H1 (cell line): ENCODE measurements at regions not wholly inside any gene's neighbourhood (a gene's known extent, or its start where the extent isn't known, plus 50 kb on each side); places are given as distances from the start of the nearest gene placed in this dataset.

ENCODE experiments used
- CTCF ChIA-PET: fragments of 300-600 bp; sonication (Branson Sonifier 250); formaldehyde crosslinking; loops from one replicate; lab custom pipeline; 2021; ENCODE audit not compliant: partially characterized antibody; lab: Charles Lee
- POLR2A ChIA-PET: fragments of 300-600 bp; sonication (Branson Sonifier 250); formaldehyde crosslinking; loops from one replicate; lab custom pipeline; 2021; ENCODE audit warnings: inconsistent platforms; ENCODE audit not compliant: partially characterized antibody; lab: Charles Lee
- DNase-seq, 2 experiments: peaks; one replicate each; pipeline versions ENCODE4 v3.0.0 to v3.0.0-alpha.2; 2010 to 2022; ENCODE audit warnings: low spot score in 2 of 2, low read depth in 1 of 2, mixed read lengths in 1 of 2
- FAIRE-seq: peaks from 2 replicates; lab custom pipeline; 2011; peaks lifted over from hg19 to GRCh38; lab: Jason Lieb, UNC
- H2AFZ ChIP-seq: 2 replicates; pipeline ENCODE4 v1.8.1; 2012; ENCODE audit warnings: low read length, inconsistent platforms
- H2AK5ac ChIP-seq: 2 replicates; pipeline ENCODE4 v1.6.1; 2013; ENCODE audit warnings: low read depth, low read length
- H2BK120ac ChIP-seq: replicated peaks from 2 replicates; pipeline ENCODE3; 2013; ENCODE audit warnings: low read depth, low read length, inconsistent platforms
- H2BK12ac ChIP-seq: 2 replicates; pipeline ENCODE4 v1.6.1; 2013; ENCODE audit warnings: low read depth, low read length
- H2BK15ac ChIP-seq: 2 replicates; pipeline ENCODE4 v1.6.1; 2013; ENCODE audit warnings: low read length
- H2BK20ac ChIP-seq: 2 replicates; pipeline ENCODE4 v1.6.1; 2013; ENCODE audit warnings: low read length
- H2BK5ac ChIP-seq: 2 replicates; pipeline ENCODE4 v1.6.1; 2013; ENCODE audit warnings: low read depth, low read length
- H3K14ac ChIP-seq: 2 replicates; pipeline ENCODE4 v1.6.1; 2013; ENCODE audit warnings: inconsistent platforms; ENCODE audit not compliant: insufficient read length
- H3K18ac ChIP-seq: 2 replicates; pipeline ENCODE4 v1.6.1; 2013; ENCODE audit warnings: low read length; ENCODE audit errors: extremely low read depth
- H3K23ac ChIP-seq: 2 replicates; pipeline ENCODE4 v1.6.1; 2013; ENCODE audit warnings: inconsistent platforms; ENCODE audit not compliant: insufficient read length
- H3K23me2 ChIP-seq: 2 replicates; pipeline ENCODE4 v1.6.1; 2013; ENCODE audit warnings: low read depth, low read length
- H3K27ac ChIP-seq: 2 replicates; pipeline ENCODE4 v1.6.1; 2011; ENCODE audit warnings: low read depth, low read length, inconsistent platforms
- H3K27me3 ChIP-seq, 4 experiments: replicated peaks in 1 of 4; 1 replicate in 1 of 4; 2 replicates in 3 of 4; pipeline versions ENCODE4 v1.6.1 to v1.8.1; 2011 to 2013; ENCODE audit warnings: low read length in 3 of 4, mild to moderate bottlenecking in 3 of 4, inconsistent platforms in 2 of 4, mixed read lengths in 2 of 4, moderate library complexity in 1 of 4; ENCODE audit not compliant: control insufficient read depth in 3 of 4, insufficient read depth in 3 of 4; ENCODE audit errors: extremely low read depth in 1 of 4
- H3K36me3 ChIP-seq, 4 experiments: 2 replicates each; pipeline versions ENCODE4 v1.6.1 to v1.8.1; 2011 to 2013; ENCODE audit warnings: mild to moderate bottlenecking in 4 of 4, low read length in 3 of 4, moderate library complexity in 2 of 4, control low read depth in 1 of 4, inconsistent platforms in 1 of 4; ENCODE audit not compliant: insufficient read depth in 4 of 4, control insufficient read depth in 2 of 4
- H3K4ac ChIP-seq: replicated peaks from 2 replicates; pipeline ENCODE3; 2013; ENCODE audit warnings: low read length, low read depth, mixed read lengths, inconsistent platforms; ENCODE audit not compliant: insufficient read length
- H3K4me1 ChIP-seq, 4 experiments: replicated peaks in 1 of 4; 1 replicate in 1 of 4; 2 replicates in 3 of 4; pipeline versions ENCODE4 v1.6.1 to v1.8.1; 2011 to 2013; ENCODE audit warnings: low read length in 3 of 4, inconsistent platforms in 2 of 4, mixed read lengths in 1 of 4; ENCODE audit not compliant: insufficient read depth in 4 of 4, control insufficient read depth in 3 of 4
- H3K4me2 ChIP-seq, 2 experiments: 2 replicates each; pipeline versions ENCODE4 v1.6.1 to v1.8.1; 2011 to 2013; ENCODE audit warnings: low read depth in 2 of 2, low read length in 2 of 2, control low read depth in 1 of 2, inconsistent platforms in 1 of 2, mild to moderate bottlenecking in 1 of 2; ENCODE audit not compliant: insufficient read depth in 1 of 2
- H3K4me3 ChIP-seq, 4 experiments: fragments of 200-600, 300-600 bp in 1 of 4; sonication (generic), shearing (Covaris generic), sonication (Bioruptor Twin) in 1 of 4; 2 replicates each; pipeline versions ENCODE4 v1.5.1 to v1.8.1; 2011 to 2016; ENCODE audit warnings: low read length in 4 of 4, low read depth in 3 of 4, control low read depth in 2 of 4, inconsistent platforms in 2 of 4, mild to moderate bottlenecking in 2 of 4, mixed read lengths in 1 of 4, moderate library complexity in 1 of 4; ENCODE audit not compliant: insufficient read depth in 2 of 4; ENCODE audit errors: extremely low read depth in 1 of 4
- H3K56ac ChIP-seq: replicated peaks from 2 replicates; pipeline ENCODE3; 2013; ENCODE audit warnings: low read depth, mild to moderate bottlenecking, mixed read lengths, low read length, inconsistent platforms; ENCODE audit not compliant: insufficient read length
- H3K79me1 ChIP-seq: 2 replicates; pipeline ENCODE4 v1.6.1; 2013; ENCODE audit warnings: low read depth, low read length, control low read depth
- H3K79me2 ChIP-seq, 2 experiments: 2 replicates each; pipeline versions ENCODE4 v1.6.1 to v1.8.1; 2012 to 2013; ENCODE audit warnings: low read length in 2 of 2, mild to moderate bottlenecking in 2 of 2, inconsistent platforms in 1 of 2; ENCODE audit not compliant: insufficient read depth in 2 of 2, control insufficient read depth in 1 of 2
- H3K9ac ChIP-seq, 4 experiments: replicated peaks in 1 of 4; 1 replicate in 1 of 4; 2 replicates in 3 of 4; pipeline versions ENCODE4 v1.6.1 to v1.8.1; 2011 to 2013; ENCODE audit warnings: low read depth in 3 of 4, low read length in 3 of 4, control low read depth in 2 of 4, mild to moderate bottlenecking in 2 of 4, moderate library complexity in 2 of 4, inconsistent platforms in 1 of 4; ENCODE audit errors: extremely low read depth in 1 of 4
- H3K9me3 ChIP-seq, 2 experiments: 2 replicates each; pipeline versions ENCODE4 v1.6.1 to v1.8.1; 2012 to 2013; ENCODE audit warnings: mild to moderate bottlenecking in 2 of 2, moderate library complexity in 2 of 2, control low read depth in 1 of 2, inconsistent platforms in 1 of 2, low read depth in 1 of 2, low read length in 1 of 2, mixed read lengths in 1 of 2; ENCODE audit not compliant: insufficient read depth in 2 of 2
- H4K20me1 ChIP-seq, 2 experiments: replicated peaks in 1 of 2; 2 replicates each; pipeline versions ENCODE3 to v1.8.1; 2011 to 2013; ENCODE audit warnings: inconsistent platforms in 2 of 2, low read length in 2 of 2, mild to moderate bottlenecking in 1 of 2; ENCODE audit not compliant: insufficient read depth in 2 of 2, control insufficient read depth in 1 of 2
- H4K5ac ChIP-seq: 2 replicates; pipeline ENCODE4 v1.6.1; 2013; ENCODE audit warnings: low read length, low read depth, mixed read lengths, inconsistent platforms; ENCODE audit not compliant: insufficient read length
- H4K8ac ChIP-seq: 2 replicates; pipeline ENCODE4 v1.8.0; 2013; ENCODE audit warnings: mild to moderate bottlenecking, moderate library complexity, low read length, inconsistent platforms; ENCODE audit not compliant: insufficient read depth; ENCODE audit errors: extremely low read depth
- H4K91ac ChIP-seq: replicated peaks from 2 replicates; pipeline ENCODE3; 2013; ENCODE audit warnings: low read length, mixed read lengths, inconsistent platforms; ENCODE audit not compliant: insufficient read length
- GABPA ChIP-seq: IDR thresholded peaks from 2 replicates; pipeline ENCODE4 v1.6.1; 2011; ENCODE audit warnings: mild to moderate bottlenecking, low read length, moderate library complexity, borderline replicate concordance; ENCODE audit not compliant: insufficient read depth
- JUND ChIP-seq: IDR thresholded peaks from 2 replicates; pipeline ENCODE4 v1.6.1; 2011; ENCODE audit warnings: mild to moderate bottlenecking, improper control_type of control experiment, low read length
- KDM1A ChIP-seq: fragments of 200-600, 300-600 bp; sonication (generic); IDR thresholded peaks from 2 replicates; pipeline ENCODE4 v1.7.1; 2016; ENCODE audit warnings: mild to moderate bottlenecking, low read length, borderline replicate concordance
- POLR2A ChIP-seq, 2 experiments: IDR thresholded peaks; 1 replicate in 1 of 2; 2 replicates in 1 of 2; pipeline ENCODE4 v1.6.1; 2011; ENCODE audit warnings: low read depth in 2 of 2, low read length in 2 of 2, mild to moderate bottlenecking in 2 of 2; ENCODE audit errors: control extremely low read depth in 1 of 2
- RNF2 ChIP-seq: fragments of 200-900, 300-1000 bp; sonication (generic); IDR thresholded peaks from 2 replicates; pipeline ENCODE4 v1.7.1; 2016; ENCODE audit warnings: borderline replicate concordance, low read depth, mild to moderate bottlenecking, antibody characterized with exemption, low read length; ENCODE audit not compliant: poor library complexity, severe bottlenecking; ENCODE audit errors: missing control alignments
- SAP30 ChIP-seq: fragments of 300-600 bp; sonication (generic); IDR thresholded peaks from 2 replicates; pipeline ENCODE4 v1.7.1; 2012; ENCODE audit warnings: low read length, moderate library complexity, mild to moderate bottlenecking, inconsistent platforms; ENCODE audit not compliant: insufficient read depth, insufficient replicate concordance
- SIRT6 ChIP-seq: IDR thresholded peaks from one replicate; pipeline ENCODE4 v1.7.1; 2012; ENCODE audit warnings: low read length, inconsistent platforms
- TCF12 ChIP-seq: IDR thresholded peaks from 2 replicates; pipeline ENCODE4 v1.6.1; 2011; ENCODE audit warnings: low read depth, mild to moderate bottlenecking, low read length
- WGBS, 2 experiments: shearing (Covaris generic) in 1 of 2; methylation state at CpG; one replicate each; pipeline versions ENCODE4 v1.1.6 to v1.1.7; 2013 to 2015; ENCODE audit warnings: low lambda C conversion rate in 2 of 2, mixed read lengths in 2 of 2, inconsistent platforms in 1 of 2, low coverage in 1 of 2, missing lambda C conversion rate in 1 of 2; ENCODE audit not compliant: insufficient replicate concordance in 2 of 2, insufficient coverage in 1 of 2, insufficient read length in 1 of 2; ENCODE audit errors: extremely low coverage in 1 of 2, missing lambda C conversion rate in 1 of 2; 5-methylcytosine and 5-hydroxymethylcytosine counted together

DNA sequence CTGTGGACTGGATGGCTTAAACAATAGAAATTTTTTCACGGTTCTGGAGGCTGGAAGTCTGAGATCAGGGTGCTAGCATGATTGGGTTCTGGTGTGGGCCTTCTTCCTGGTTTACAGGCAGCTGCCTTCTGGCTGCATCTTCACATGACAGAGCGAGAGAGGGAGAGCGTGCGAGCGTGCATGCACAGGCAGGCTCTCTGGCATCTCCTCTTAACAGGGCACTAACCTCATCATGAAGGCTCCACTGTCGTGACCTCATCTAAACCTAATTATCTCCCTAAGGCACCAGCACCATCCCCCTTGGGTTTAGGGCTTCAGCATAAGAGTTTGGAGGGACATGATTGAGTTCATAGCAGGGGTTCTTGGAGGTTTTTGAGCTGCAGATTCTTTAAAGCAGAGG lies 292.0 kb upstream of the C2CD4B start:
- H3K27ac ChIP-seq: no peak overlapping the region
- H2BK12ac ChIP-seq: no peak overlapping the region
- H3K56ac ChIP-seq: no peak overlapping the region
- no peak for FAIRE-seq
- H4K20me1 ChIP-seq: no peaks in the 10 kb centered on the region
- no peak overlapping the region for H4K8ac ChIP-seq
- H2BK15ac ChIP-seq: no peak overlapping the region
- H3K36me3 ChIP-seq: no peaks in the 10 kb centered on the region
- no peaks in the 10 kb centered on the region for H3K9me3 ChIP-seq
- no peak overlapping the region for H2BK120ac ChIP-seq
- H3K27me3 ChIP-seq: no peaks in the 10 kb centered on the region; a peak in 2 of 7 replicates
- H3K9ac ChIP-seq: no peak overlapping the region
- POLR2A ChIA-PET: interaction anchor here (1.1 to 1.4 kb wide), 3 partner anchors 16 to 49 kb away, joined by 3 read pairs; no protein-coding TSS in a partner anchor
- TF ChIP-seq SAP30: no peak
- no peak for TF ChIP-seq SIRT6
- no peak for TF ChIP-seq RNF2
- TF ChIP-seq GABPA: no peak
- no peak for TF ChIP-seq TCF12
- TF ChIP-seq JUND: no peak
- TF ChIP-seq POLR2A (IDR thresholded peaks at IDR 0.05; ENCODE audit: control extremely low read depth in 1 of 2, low read depth in 2 of 2, low read length in 2 of 2): no peak
- no peak for TF ChIP-seq KDM1A
- TF ChIP-seq, all 59 proteins: peak for 0
- no peak overlapping the region for H4K5ac ChIP-seq
- H3K79me2 ChIP-seq: no peaks in the 10 kb centered on the region
- H3K4me3 ChIP-seq: no peak overlapping the region
- H3K4me1 ChIP-seq: peaks cover 0 to 19% (median 13%) of the 10 kb centered on the region in 4 experiments; a peak in 6 of 7 replicates
- H3K4ac ChIP-seq: no peak overlapping the region
- 0 out of 2 replicates have a peak overlapping the region, but pooled peaks have one; percentile 25 for H2AK5ac ChIP-seq
- peaks cover 2% of the 10 kb centered on the region for H3K79me1 ChIP-seq
- WGBS, 2 experiments: 83% methylated on average over 6 of the region's 6 CpGs; no CpG with 5 or more reads in 1 of the 2 experiments
- no peak overlapping the region for H4K91ac ChIP-seq
- H2AFZ ChIP-seq: no peak overlapping the region
- no peak overlapping the region for H3K14ac ChIP-seq
- H3K4me2 ChIP-seq: peak overlapping the region in 1 of 2 experiments; percentile 33; a peak in 2 of 4 replicates
- no peak overlapping the region for H3K23ac ChIP-seq
- no peak for DNase-seq
- no peaks in the 10 kb centered on the region; the same call in 1 of the 2 replicates for H3K23me2 ChIP-seq
- CTCF ChIA-PET: interaction anchor here (0.6 to 1.6 kb wide), 4 partner anchors 11 to 27 kb away, joined by 3 to 4 read pairs (median 4); no protein-coding TSS in a partner anchor
- no peak overlapping the region for H2BK5ac ChIP-seq
- H3K18ac ChIP-seq: no peak overlapping the region
- H2BK20ac ChIP-seq: no peak overlapping the region
